HS-5 (cell line): ENCODE measurements at regions not wholly inside any gene's neighbourhood (a gene's known extent, or its start where the extent isn't known, plus 50 kb on each side); places are given as distances from the start of the nearest gene placed in this dataset.

Experiments
- DNase-seq: peaks from one replicate; pipeline ENCODE4 v3.0.0-alpha.2; 2012; ENCODE audit warnings: low read depth

- no peak for DNase-seq
Measured at GRCh38 chr4:115780268-115780667, 666.8 kb upstream of the NDST4 start.

DNA sequence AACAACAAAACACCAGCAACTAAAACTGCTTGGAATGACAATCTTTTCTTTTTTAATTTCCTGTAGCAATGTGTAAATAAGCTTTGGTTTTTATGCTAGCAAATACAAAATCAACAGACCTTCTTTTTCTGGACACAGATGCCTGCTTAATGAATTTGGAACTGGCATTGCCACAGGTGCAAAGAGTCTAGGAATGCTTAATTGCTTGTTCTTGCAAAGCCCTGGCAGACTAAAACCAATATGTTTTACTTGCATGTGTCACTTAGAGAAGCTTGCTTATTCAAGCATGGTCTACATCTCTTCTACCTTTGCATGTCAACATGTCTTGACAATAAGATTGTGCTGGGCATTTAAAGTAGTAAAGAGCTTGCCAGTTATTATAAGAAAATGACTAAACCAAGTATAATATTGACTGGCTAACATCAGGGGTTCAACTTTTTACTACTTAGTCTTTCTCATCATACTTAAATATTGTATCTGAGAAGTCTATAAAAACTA is 656.7 kb upstream of the NDST4 start:
- DNase-seq = no peak

GRCh38 chr4:115769396-115769795 is 656.0 kb upstream of the NDST4 start:
- no peak for DNase-seq

DNA sequence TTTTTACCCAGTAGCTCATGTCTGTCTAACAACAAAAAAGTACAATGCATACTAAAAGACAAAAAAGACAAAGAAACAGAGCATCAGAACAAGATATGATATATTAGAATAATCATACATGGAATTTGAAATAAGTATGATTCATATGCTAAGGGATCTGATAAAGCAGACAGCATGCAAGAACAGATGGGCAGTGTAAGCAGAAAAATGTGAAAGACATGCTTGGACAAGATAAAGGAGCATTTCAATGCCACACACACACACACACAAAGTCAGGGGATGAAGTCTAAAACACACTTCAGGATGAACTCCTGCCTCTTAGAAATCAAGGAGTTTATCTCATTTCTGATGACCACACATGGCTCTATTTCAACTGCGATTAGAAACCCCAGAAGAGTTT is 649.6 kb upstream of the NDST4 start:
- DNase-seq = no peak

- DNase-seq = no peak
Measured at GRCh38 chr4:115759231-115759630, 645.8 kb upstream of the NDST4 start.

DNA sequence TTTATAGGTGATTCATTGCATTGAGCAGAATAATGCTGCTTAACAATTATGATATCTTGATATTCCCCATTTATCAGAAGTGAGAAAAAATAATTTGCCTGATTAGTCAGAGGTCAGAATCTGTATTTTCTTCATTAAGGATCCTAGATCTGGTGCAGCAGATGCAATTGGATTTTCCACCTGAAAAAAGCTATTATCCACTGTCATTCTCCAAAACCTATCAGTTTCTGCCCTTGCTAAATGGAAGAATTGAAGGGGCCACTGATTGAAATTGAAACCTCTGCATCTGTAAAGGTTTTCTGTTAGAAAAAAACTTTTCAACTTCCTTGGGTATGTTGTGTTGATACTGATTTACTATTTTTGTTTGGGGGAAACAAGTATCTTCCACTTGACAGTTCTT is 636.0 kb upstream of the NDST4 start:
- no peak for DNase-seq

DNA sequence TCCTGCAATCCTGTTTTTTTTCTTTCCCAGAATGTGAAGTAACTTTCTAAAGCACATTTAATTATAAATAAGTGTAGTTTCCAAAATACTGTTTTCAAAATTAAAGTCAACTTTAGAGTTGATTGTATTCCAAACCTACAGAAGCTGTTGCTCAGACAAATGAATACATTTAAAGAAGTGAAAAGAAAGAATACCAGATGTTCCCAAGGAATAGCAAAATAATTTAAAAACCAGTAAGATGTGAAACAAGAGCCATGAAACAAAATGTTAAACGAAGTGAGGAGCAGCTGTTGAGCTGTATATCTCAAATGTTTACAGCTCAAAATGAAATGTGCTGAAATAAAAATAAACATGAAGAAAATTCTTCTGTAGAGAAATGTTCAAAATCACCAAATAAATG is 627.4 kb upstream of the NDST4 start:
- DNase-seq = no peak

GRCh38 chr4:115729739-115730266 is 616.4 kb upstream of the NDST4 start:
- no peak for DNase-seq

- DNase-seq = no peak
Measured at GRCh38 chr4:115723621-115724020, 610.2 kb upstream of the NDST4 start.

DNA sequence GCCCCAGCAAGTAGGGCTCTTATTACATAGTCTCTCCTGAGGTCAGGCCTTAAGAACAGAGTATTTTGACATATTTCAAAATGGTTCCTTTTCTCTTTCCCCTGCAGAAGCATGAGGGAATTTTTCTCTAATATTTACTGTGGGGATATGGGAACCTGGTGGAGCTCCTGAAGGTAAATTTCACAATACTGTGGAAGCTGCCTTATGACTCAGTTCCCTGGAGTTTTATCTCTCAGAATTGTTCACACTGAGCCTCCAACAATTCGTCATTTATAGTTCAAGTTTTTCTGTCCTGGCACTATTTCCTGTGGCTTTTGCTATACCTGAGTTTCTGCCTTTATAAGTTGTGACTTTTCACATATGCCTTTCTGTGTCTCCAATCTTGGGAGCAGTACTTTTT is 607.2 kb upstream of the NDST4 start:
- DNase-seq = peak; percentile 13

GRCh38 chr4:115711575-115711974 is 598.2 kb upstream of the NDST4 start:
- no peak for DNase-seq

GRCh38 chr4:115688961-115689360 is 575.5 kb upstream of the NDST4 start:
- DNase-seq = no peak

- no peak for DNase-seq
Measured at GRCh38 chr4:115687052-115687755, 573.8 kb upstream of the NDST4 start.

DNA sequence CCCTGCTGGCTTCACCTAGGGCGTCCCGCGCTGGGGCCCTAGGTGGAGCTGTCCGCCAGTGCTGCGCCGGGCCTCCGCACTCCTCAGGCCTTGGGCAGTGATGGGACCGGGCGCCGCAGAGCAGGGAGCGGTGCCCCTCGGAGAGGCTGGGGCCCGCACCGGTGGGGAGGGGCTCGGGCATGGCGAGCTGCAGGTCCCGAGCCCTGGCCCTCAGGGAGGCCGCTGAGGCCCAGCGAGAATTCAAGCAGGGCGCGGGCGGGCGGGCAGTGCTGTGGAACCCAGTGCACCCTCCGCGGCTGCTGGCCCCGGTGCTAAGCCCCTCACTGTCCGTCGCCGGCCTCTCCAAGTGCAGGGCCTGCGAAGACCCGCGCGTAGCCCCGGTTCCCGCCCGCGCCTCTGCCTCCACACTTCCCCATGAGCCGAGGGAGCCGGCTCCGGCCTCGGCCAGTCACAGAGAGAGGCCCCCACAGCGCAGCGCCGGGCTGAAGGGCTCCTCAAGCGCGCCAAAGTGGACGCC is 565.1 kb upstream of the NDST4 start:
- DNase-seq = no peak

DNA sequence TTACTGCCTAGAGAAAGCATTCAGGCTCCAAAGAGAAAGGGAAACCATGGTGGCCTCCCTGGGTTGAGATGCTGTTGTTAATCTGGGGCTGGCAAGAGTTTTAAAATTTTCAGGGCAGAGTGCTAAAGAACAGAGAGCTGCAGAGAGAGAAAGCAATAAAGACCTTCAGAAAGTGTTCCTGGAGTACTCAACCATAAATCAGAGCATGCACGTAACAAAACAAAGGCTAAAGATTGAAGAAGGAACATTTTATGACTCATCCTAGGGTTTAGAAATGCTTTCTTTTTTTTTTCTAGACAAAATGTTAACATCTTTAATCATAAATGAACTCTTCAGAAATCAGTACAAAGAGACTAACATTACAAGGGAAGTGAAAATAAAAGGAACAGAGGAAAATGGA is 562.3 kb upstream of the NDST4 start:
- DNase-seq = no peak

DNA sequence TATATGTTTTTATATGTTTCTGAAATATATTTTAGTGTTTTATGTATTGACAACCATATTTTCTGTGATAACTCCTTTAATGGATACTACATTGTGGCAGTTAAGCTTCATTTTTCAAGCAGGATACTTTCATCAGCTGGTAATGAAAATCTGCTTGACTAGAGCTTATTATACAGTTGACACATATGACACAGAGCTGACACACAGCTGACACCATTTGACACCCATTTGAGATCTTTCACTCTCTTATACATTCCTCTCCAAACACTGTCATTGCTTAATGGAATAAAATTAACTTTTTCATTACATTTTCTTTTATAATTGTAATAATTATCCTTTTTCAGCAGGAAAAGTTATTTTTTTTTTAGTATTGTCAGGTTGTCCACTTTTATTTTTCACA is 561.1 kb upstream of the NDST4 start:
- no peak for DNase-seq

GRCh38 chr4:115671581-115671980 is 558.2 kb upstream of the NDST4 start:
- DNase-seq = no peak

GRCh38 chr4:115670930-115671329 is 557.5 kb upstream of the NDST4 start:
- DNase-seq = no peak

- DNase-seq = no peak
Measured at GRCh38 chr4:115668396-115668795, 555.0 kb upstream of the NDST4 start.

GRCh38 chr4:115664285-115664684 is 550.9 kb upstream of the NDST4 start:
- no peak for DNase-seq

GRCh38 chr4:115660465-115660864 is 547.0 kb upstream of the NDST4 start:
- DNase-seq = no peak

GRCh38 chr4:115657991-115658650 is 544.7 kb upstream of the NDST4 start:
- DNase-seq = no peak

GRCh38 chr4:115655626-115656025 is 542.2 kb upstream of the NDST4 start:
- no peak for DNase-seq
